HG02981 (cell line): ENCODE measurements at regions not wholly inside any gene's neighbourhood (a gene's known extent, or its start where the extent isn't known, plus 50 kb on each side); places are given as distances from the start of the nearest gene placed in this dataset.

Experiments
- ATAC-seq: cut with Tn5 transposase; IDR thresholded peaks from one replicate; pipeline ENCODE4 v1.9.1; 2021; ENCODE audit warnings: mild to moderate bottlenecking, moderate library complexity; ENCODE audit not compliant: unreplicated experiment

DNA sequence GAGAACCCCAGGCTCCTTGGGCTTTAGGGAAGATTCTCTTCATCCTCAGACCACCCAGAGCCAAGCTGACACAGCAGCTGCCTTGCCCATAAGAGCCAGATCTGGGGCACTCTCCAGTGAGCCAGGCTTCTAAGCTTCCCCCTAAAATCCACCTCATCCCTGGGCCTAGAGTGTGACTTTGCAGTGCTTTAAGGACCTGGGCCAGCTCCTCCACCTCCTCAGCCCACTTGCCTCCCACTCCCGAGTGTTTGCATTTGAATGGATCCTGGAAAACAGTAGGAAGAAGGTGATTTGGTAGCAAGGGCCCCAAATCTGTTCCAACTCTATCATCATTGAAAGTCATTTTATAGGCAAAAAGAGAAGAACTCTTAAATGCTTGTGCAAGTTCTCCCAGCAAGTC, 108.7 kb upstream of the UBL3 start:
- ATAC-seq = no peak

GRCh38 chr13:29958476-29958875, 108.1 kb upstream of the UBL3 start:
- no peak for ATAC-seq

GRCh38 chr13:29957320-29957719, 106.9 kb upstream of the UBL3 start:
- no peak for ATAC-seq

- no peak for ATAC-seq
Observed at GRCh38 chr13:29956853-29957252, 106.4 kb upstream of the UBL3 start.

DNA sequence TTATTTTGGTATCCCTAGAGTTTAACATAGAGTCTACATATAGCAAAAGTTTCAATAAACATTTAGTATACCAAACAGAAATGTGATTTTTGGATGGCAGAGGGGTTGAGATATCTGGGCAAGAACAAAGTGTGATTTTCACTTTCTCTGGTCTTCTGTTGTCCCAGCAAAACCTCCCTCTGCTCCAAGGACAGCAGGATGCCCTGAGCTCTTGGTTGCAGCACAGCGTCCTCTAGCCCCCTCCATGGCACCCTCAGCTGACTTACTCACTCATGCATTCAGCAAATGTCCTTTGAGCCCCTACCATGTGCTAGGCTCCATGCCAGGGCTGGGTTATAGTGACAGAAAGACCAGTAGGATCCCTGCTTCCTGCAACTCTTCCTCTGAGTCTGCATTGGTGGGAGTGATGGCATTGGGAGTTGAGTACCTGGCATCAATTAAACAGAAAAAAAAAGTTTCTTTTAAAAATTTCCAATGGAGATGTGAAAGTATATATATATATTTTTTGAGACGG, 104.8 kb upstream of the UBL3 start:
- ATAC-seq = no peak

DNA sequence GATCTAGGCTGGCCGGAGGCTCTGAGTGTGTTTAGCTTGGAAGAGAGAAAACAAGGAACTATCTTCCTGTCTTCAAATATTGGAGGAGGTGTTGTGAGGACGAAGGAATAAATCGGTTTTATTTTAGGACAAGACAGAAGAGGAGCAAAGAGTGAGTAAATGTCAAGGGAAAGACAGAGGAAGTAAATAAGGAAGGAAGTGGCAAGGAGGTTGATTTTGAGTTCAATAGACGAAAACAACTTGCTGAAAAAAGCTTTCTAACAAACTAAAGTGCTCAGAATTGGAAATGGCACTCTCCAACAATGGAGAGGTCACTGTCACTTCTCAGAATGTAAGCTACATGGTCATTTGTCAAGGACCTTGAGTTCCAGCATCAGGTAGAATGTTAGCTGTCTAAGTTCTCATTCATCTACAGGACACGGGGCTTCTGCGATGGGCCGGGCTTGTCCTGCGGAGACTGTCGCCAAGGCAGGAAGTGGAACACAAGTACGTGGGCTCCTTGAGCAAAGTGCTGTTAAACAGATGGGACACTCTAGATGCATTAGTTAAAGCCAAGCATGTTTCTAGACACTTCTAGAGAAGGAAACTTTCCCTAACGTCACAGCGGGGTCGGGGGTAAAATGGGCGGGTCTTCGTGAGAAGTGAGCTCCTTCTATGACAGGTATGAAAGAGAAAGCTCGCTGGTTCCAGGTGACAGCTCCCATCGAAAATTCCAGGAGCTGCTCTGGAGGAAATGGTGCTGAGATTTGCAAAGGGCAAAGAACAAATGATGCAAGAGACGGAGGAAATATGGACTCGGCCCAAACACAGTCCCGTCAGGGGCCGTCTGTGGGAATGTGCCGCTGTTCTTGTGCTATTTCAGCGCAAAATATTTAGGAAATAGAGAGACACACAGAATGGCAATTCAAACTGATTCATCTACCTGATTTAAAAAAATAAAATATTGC, 103.9 kb upstream of the UBL3 start:
- no peak for ATAC-seq

DNA sequence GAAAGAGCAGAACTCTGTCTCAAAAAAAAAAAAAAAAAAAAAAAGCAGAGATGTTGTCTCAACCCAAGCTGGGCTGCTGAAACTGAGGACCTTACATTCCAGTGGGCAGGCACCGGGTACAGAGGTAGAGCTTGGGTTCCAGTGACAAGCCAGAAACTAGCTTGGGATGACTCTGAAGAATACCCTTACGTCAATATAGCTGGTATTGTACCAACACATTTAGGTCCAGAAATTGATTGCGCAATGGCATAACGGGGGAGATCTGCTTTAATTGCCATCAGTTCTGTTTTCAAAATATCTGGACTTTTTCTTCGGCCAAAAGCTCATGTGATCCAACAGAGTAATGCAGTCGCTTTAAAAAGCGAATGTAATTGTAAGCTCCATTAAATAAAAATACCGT, 103.1 kb upstream of the UBL3 start:
- ATAC-seq = no peak

GRCh38 chr13:29952245-29952644, 101.8 kb upstream of the UBL3 start:
- no peak for ATAC-seq

- ATAC-seq = no peak
Observed at GRCh38 chr13:29948791-29949190, 98.4 kb upstream of the UBL3 start.

GRCh38 chr13:29948244-29948643, 97.8 kb upstream of the UBL3 start:
- no peak for ATAC-seq

- no peak for ATAC-seq
Observed at GRCh38 chr13:29947839-29948238, 97.4 kb upstream of the UBL3 start.

- no peak for ATAC-seq
Observed at GRCh38 chr13:29946093-29946492, 95.7 kb upstream of the UBL3 start.

GRCh38 chr13:29943686-29944085, 93.3 kb upstream of the UBL3 start:
- ATAC-seq = no peak

GRCh38 chr13:29943273-29943672, 92.9 kb upstream of the UBL3 start:
- ATAC-seq = no peak

GRCh38 chr13:29940715-29941114, 90.3 kb upstream of the UBL3 start:
- no peak for ATAC-seq

- no peak for ATAC-seq
Observed at GRCh38 chr13:29939158-29939557, 88.7 kb upstream of the UBL3 start.

DNA sequence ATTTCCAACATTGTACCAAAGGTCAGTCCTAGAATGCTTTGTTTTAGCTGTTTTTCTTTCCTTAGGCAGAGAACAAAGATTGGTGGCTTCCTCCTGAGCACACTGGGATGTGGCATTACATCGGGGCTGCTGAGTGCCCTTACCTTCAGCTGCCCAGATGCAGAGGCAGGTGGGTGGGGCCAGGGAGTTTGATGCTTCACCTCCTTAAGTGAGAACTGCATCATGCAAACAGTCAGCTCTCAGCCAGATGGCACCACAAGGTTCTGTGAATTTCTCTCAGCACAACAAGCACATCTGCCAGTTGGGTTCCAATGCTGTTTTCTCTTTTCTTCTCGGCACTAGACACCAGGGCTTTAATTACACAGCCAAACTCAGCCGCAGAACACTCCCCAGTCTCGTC, 87.4 kb upstream of the UBL3 start:
- no peak for ATAC-seq

DNA sequence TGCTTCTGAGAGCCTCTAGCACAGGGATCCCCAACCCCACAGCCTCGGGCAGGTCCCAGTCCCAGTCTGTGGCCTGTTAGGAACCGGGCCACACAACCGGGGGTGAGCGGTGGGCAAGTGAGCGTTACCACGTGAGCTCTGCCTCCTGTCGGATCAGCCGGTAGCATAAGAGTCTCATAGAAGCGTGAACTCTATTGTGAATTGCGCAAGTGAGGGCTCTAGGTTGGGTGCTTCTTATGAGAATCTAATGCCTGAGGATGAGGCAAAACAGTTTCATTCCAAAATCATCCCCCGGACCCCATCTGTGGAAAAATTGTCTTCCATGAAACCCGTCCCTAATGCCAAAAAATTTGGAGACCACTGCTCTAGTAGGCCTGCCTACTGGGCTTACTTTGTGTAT, 87.0 kb upstream of the UBL3 start:
- no peak for ATAC-seq

GRCh38 chr13:29936956-29937355, 86.5 kb upstream of the UBL3 start:
- no peak for ATAC-seq

GRCh38 chr13:29936051-29936813, 85.8 kb upstream of the UBL3 start:
- peak; percentile 14 for ATAC-seq

DNA sequence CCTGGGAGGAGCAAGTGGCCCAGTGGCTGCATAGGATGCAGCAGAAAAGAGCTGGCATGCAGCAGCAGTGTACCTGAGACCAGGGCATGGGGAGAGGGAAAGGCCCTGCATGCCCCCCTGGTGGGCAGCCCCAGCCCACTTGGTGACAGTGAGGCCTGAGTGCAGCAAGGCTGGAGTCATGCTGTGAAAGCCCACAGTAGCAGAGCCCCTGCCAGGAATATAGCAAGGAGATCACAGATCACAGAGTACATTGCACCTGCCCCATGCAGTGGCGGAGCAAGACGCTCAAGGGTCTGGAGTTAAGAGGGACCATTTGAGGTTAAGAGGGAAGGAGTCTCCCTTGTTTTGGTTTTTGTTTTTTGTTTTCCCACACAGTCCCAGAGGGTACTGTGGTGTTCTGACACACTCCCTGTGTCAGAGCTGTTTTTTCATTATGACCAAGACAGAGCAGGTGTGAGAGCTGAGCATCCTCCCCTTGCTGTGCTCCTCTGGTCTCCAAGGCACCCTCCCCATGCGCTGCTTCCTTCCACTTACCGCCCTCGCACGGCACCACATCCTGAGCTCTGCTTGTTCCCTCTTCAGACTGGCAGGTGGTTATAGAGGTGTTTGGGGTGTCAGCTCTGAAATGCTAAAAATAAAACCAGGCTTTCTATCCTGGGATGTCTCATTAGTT, 85.0 kb upstream of the UBL3 start:
- peak; percentile 96 for ATAC-seq
